ENCODE measurements at regions not wholly inside any gene's neighbourhood (a gene's known extent, or its start where the extent isn't known, plus 50 kb on each side); places are given as distances from the start of the nearest gene placed in this dataset.

- no peak for DNase-seq
Measured at GRCh38 chr14:29078810-29079522, 312.4 kb downstream of the FOXG1 start.

GRCh38 chr14:29085546-29085945 lies 319.0 kb downstream of the FOXG1 start:
- Histone ChIP-seq H3K27me3 (replicated peaks) (no peaks in the 10 kb centered on the region), H3K4me3 (ENCODE audit: low read depth, low read length) (no peak overlapping the region), H3K36me3 (replicated peaks) (no peaks in the 10 kb centered on the region), H3K27ac (no peak overlapping the region)
- no peak for DNase-seq
- TF ChIP-seq CTCF (IDR thresholded peaks at IDR 0.05; ENCODE audit: low read depth, low read length, missing control alignments), result peak; percentile 70
- in situ Hi-C loops (cut with HindIII; ENCODE audit: low pct_ligation_motif_present, low sequenced_read_pairs), result no loop called here

More at GRCh38 chr14:29078810-29079522, 312.4 kb downstream of the FOXG1 start:
- Histone ChIP-seq H3K4me3 (ENCODE audit: low read depth, low read length) (no peak overlapping the region), H3K27me3 (replicated peaks) (no peaks in the 10 kb centered on the region), H3K27ac (no peak overlapping the region), H3K36me3 (replicated peaks) (no peaks in the 10 kb centered on the region)
- in situ Hi-C loops (cut with HindIII; ENCODE audit: low pct_ligation_motif_present, low sequenced_read_pairs), result no loop called here
- no peak for TF ChIP-seq CTCF (IDR thresholded peaks at IDR 0.05; ENCODE audit: low read depth, low read length, missing control alignments)

- H3K27me3 ChIP-seq (replicated peaks), result no peaks in the 10 kb centered on the region
- H3K36me3 ChIP-seq (replicated peaks), result no peaks in the 10 kb centered on the region
- in situ Hi-C loops (cut with HindIII; ENCODE audit: low pct_ligation_motif_present, low sequenced_read_pairs), result no loop called here
- H3K4me3 ChIP-seq (ENCODE audit: low read depth, low read length), result no peak overlapping the region
- TF ChIP-seq CTCF (IDR thresholded peaks at IDR 0.05; ENCODE audit: low read depth, low read length, missing control alignments), result no peak
- DNase-seq, result no peak
- no peak overlapping the region for H3K27ac ChIP-seq
Measured at GRCh38 chr14:29089849-29090248, 323.3 kb downstream of the FOXG1 start.

GRCh38 chr14:29092121-29092520 lies 325.5 kb downstream of the FOXG1 start:
- DNase-seq, result no peak
- in situ Hi-C loops (cut with HindIII; ENCODE audit: low pct_ligation_motif_present, low sequenced_read_pairs), result no loop called here
- H3K36me3 ChIP-seq (replicated peaks), result no peaks in the 10 kb centered on the region
- H3K27me3 ChIP-seq (replicated peaks), result no peaks in the 10 kb centered on the region
- no peak overlapping the region for H3K4me3 ChIP-seq (ENCODE audit: low read depth, low read length)
- TF ChIP-seq CTCF (IDR thresholded peaks at IDR 0.05; ENCODE audit: low read depth, low read length, missing control alignments), result no peak
- H3K27ac ChIP-seq, result no peak overlapping the region

- TF ChIP-seq CTCF (IDR thresholded peaks at IDR 0.05; ENCODE audit: low read depth, low read length, missing control alignments), result no peak
Measured at GRCh38 chr14:29097476-29097875, 330.9 kb downstream of the FOXG1 start.

GRCh38 chr14:29098656-29099055 lies 332.1 kb downstream of the FOXG1 start:
- no peak overlapping the region for H3K4me3 ChIP-seq (ENCODE audit: low read depth, low read length)
- in situ Hi-C loops (cut with HindIII; ENCODE audit: low pct_ligation_motif_present, low sequenced_read_pairs), result no loop called here
- no peak for DNase-seq
- no peak overlapping the region for H3K27ac ChIP-seq
- no peak for TF ChIP-seq CTCF (IDR thresholded peaks at IDR 0.05; ENCODE audit: low read depth, low read length, missing control alignments)
- no peaks in the 10 kb centered on the region for H3K27me3 ChIP-seq (replicated peaks)
- H3K36me3 ChIP-seq (replicated peaks), result no peaks in the 10 kb centered on the region

More at GRCh38 chr14:29097476-29097875, 330.9 kb downstream of the FOXG1 start:
- no peak overlapping the region for H3K27ac ChIP-seq
- in situ Hi-C loops (cut with HindIII; ENCODE audit: low pct_ligation_motif_present, low sequenced_read_pairs), result no loop called here
- no peaks in the 10 kb centered on the region for H3K36me3 ChIP-seq (replicated peaks)
- DNase-seq, result no peak
- H3K27me3 ChIP-seq (replicated peaks), result no peaks in the 10 kb centered on the region
- no peak overlapping the region for H3K4me3 ChIP-seq (ENCODE audit: low read depth, low read length)

All from brain microvascular endothelial cell (primary cell).